HUDEP-2 (cell line): ENCODE measurements at regions not wholly inside any gene's neighbourhood (a gene's known extent, or its start where the extent isn't known, plus 50 kb on each side); places are given as distances from the start of the nearest gene placed in this dataset.

Source experiments
- DNase-seq, 76 experiments: peaks; one replicate each; lab custom pipeline; 2025; ENCODE audit not compliant: unreplicated experiment in 76 of 76; lab: John Stamatoyannopoulos, UW

DNA sequence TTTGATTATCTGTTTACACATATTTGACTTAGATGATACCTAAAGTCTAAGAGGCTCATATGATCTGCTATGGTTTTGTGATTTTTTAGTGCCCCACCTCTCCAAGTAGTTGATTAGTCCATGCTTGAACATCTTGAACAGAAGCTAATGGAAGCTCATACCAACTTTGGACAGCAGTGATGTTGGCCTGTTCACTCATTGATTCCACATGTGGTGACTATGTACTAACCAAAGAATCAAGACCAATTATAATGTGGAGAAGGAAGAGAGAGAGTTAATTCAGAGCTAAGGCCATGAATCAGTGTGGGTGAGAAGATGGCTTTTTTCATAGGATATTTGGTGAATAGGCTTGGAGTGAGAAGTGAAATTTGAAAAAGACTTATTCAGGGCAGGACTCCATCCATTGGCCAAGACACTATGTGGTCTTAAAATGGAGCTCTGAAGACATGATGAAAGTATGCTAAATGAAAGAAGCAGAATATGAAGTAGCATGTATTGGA, 178.3 kb upstream of the TWIST2 start:
- DNase-seq, result no peak

GRCh38 chr2:238670111-238670585, 177.7 kb upstream of the TWIST2 start:
- no peak for DNase-seq

DNA sequence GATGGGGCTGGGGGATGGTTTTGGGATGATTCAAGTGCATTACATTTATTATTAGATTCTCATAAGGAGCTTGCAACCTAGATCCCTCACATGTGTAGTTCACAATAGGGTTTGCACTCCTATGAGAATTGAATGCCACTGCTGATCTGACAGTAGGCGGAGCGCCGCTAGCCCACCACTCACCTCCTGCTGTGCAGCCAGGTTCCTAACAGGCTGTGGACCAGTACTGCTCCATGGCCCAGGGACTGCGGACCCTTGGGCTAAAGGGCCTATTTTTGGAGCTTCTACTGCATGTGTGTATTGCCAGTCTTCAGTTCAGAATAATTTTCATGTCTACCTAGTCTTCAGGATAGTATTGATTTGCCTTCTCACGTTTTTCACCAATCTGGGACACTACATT, 165.3 kb upstream of the TWIST2 start:
- no peak for DNase-seq

DNA sequence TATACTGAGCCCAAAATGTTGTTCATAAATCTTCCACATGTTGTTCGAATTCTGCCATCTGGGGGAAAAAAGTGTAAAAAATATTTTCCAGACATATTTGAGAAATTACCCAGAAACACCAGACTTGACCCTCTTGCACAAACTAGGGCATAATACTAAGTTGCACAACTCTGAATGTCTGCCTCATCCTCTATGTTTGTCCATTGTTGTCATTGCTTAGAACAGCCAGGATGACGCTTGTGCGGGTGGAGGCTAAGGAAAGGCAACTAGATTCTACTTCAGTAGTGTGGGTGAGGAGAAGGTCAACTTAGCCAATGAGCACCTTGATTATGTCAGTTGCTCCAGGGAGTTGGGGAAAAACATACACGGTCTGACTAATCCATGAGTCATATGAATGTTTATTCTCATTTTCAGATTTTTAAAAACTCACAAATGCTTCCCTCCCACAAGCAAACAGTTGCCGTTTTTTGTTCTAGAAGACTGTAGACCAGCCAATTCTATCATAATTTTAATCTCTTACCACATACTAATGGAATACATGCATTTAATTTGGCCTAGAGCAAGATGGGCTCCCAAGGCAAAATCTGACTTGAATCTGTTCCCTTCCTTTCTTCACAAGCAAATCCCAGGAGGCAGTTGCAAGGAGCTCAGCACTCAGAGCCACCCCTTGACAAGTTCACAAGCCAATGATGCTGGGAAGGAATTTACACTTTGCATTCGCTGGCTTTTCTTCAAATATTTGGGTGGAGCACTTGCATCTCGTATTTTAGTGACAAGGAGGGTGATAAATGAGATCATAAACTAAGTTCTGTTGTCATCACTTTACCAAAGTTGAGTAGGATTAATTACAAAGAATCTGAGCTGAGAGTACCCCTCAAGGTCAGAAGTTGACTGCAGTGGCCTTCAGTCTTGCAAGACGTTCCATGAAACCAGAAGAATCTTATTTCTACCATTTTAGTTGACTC, 163.2 kb upstream of the TWIST2 start:
- DNase-seq, result no peak

DNA sequence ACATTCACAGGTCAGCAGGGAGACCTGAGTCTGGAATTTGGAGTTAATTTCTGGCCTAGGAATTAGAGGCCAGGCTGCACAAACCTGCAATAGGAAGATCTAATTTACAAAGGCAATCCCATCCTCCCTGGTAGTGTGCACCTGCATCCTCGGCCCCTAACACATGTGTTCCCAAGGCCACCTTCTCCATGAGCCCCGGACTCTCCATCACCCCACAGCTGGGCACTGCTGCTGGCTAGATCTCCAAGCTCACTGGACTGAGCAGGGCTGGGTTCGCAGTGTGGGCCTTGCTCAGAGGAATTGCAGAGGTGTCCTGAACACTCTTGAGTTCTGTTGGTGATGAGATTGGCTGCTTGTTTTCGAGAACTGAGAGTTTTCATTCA, 162.6 kb upstream of the TWIST2 start:
- DNase-seq, result no peak

GRCh38 chr2:238685713-238686112, 162.2 kb upstream of the TWIST2 start:
- no peak for DNase-seq

DNA sequence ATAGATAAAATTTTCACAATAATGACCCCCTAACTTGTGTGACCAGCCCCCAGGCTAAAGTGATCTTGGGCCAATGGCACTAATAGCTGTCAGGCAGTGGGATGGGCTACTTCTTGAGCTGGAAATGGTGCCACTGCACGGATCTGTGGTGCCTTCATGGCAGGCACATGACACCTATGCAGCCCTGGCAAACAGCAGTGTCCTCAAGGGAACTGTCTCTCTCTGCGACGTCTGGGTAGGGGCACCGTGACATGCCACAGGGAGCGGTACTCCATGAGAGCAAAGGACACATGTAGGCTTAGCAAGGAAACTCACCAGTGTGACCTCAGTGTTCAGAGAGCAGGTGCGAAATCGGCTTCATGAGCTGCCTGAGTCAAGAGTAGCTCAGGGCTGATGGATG, 161.7 kb upstream of the TWIST2 start:
- DNase-seq, result no peak

- no peak for DNase-seq
These were observed 159.4 kb upstream of the TWIST2 start for GRCh38 chr2:238688193-238689153.

DNA sequence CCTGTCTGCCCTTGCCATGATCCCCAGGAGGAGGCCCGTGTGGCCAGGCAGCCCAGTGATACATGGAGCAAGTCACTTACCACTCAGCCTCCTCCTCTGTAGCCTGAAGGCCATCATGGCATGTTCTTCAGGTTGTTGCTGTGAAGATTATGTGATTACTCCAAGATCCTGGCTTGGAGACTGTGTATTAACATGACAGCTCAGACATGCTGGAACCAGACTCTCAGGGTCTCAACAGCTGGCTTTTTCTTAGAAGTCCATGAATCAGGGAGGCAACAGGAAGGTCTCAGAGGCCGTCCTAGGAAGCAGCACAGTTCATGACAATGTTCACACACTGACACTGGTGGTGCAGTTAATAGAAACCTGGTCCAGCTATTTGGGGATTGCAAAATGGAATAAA, 158.6 kb upstream of the TWIST2 start:
- no peak for DNase-seq

DNA sequence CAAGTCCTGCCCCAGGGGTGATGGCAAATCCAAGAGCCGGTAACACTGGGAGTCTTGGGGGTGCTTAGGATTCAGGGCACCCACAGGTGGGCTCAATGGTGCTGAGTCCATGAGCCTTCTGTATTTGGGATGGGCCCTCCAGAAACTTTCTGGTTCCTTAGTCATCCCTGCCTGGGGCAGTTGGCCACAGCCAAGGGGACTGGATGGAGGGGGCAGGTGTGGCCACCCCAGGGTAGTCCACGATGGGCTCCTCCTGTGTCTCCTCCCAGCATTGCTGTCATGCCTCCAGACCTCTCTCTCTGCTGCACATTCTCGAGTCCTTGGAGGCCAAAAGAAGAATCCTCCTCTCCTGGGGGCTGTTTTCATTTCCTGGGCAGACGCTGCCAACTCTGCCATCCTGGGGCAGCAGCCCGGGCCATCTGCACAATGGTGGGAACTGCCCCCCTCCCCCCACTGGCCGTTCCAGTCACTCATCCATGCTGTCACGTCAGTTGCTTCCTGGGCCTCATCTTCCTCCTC, 158.0 kb upstream of the TWIST2 start:
- no peak for DNase-seq

GRCh38 chr2:238690511-238690910, 157.4 kb upstream of the TWIST2 start:
- no peak for DNase-seq

- no peak for DNase-seq
These were observed 156.0 kb upstream of the TWIST2 start for GRCh38 chr2:238691596-238692491.

GRCh38 chr2:238692562-238692961, 155.3 kb upstream of the TWIST2 start:
- DNase-seq, result no peak

DNA sequence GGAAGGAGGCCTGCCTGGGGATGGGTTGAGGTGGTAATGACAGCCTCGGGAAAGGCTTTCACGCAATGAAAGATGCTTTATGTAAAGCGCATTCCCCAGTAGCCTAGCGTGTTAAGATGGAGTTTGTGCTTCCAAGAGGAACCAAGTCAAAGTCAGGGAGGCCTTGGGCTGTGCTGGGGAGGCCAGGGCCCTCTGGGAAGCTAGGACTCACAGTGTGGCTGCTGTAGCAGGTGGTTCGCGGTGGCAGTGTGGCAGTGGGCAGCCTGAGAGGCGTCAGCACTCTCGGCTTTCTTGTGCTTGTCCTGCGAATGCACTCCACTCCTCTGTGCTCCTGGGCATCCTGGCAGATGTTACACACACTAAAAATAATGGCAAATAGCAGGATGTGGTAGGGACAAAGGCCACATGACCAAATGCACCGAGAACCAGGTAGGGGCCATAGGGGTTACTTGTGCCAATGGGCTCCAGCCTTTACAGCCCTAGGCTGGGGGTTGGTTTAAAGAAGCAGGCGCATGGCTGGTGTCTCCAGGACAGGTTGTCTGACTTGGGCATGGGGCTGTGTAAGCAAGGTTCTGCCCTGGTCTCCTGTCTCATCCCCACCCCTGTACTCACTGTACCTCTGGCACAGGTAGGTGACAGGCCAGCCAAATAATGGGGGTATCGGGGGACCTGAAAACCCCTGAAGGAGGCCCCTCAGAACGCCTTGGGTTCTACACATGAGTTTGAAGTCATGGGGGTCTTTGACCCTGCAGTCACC, 154.4 kb upstream of the TWIST2 start:
- no peak for DNase-seq

DNA sequence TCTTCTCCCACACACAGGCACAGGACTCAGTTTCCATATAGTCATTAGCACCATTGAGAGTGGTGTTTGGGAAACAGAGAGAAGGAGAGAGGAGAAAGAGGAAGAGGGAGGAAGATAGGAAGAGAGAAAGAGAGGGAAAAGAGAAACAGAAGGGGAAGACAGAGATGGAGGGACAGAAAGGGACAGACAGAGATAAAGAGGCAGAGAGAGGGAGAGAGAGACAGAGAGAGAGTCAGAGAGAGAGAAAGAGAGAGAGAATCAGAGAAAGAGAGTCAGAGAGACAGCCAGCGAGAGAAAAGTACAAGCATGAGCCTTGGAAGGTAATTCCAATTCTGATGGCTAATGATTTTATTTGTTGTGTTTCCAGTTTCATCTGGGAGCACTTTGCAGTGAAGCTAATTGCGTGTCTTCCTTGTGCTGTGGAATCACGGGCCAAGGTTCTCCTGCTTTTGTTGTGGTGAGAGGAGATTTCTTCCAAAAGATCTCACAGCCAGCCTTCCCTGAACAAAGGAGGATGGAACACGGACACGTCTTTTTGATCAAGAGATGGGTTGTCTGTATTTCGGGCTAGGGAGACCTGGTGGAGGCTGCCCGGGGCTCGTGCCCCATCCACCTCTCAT, 153.6 kb upstream of the TWIST2 start:
- DNase-seq, result no peak

DNA sequence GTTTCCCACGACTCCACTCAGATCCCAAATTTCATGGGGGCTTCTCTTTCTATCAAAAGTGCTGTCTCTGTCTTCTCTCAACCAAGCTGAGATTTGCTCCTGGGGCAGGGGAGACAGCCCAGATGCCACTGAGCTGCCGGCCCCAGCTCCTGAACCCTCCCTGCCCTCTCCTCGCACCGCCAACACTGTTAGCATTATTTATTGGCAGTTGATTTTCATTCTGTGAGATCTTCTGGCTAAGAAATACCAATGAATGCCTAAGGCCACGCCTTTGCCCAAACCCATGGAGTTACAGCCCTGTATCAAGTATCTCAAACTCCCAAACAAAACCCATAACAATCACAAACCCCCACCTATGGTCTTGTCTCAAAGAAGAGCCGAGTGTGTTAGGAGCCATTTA, 153.0 kb upstream of the TWIST2 start:
- no peak for DNase-seq

GRCh38 chr2:238695538-238695937, 152.3 kb upstream of the TWIST2 start:
- no peak for DNase-seq

DNA sequence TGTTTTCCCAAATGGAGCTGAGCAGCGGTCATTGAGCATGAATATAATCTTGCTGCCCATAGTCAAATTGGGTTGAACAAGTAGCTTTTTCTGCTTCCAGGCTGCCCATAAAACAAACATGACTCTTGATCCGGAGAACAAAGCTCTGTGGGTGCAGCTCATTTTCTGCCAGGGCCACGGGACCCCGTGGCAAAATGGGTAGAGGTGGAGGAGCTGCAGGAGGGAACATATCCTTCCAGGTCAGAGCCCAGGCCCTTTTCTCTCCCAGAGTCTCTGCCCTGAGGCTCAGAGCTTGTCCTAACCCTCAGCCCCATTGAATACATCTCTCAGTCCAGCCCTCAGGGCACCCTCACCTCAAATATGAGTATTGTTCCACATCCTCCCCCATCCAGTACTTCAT, 151.6 kb upstream of the TWIST2 start:
- DNase-seq, result no peak

GRCh38 chr2:238696786-238697185, 151.1 kb upstream of the TWIST2 start:
- no peak for DNase-seq
